Eye (tissue), 1 donor: ENCODE measurements at regions not wholly inside any gene's neighbourhood (a gene's known extent, or its start where the extent isn't known, plus 50 kb on each side); places are given as distances from the start of the nearest gene placed in this dataset.
"Not testable (repeated sequence)": the region's sequence is repeated elsewhere in the genome, so short reads cannot be mapped to it uniquely, and the experiment has no call there.

Experiments
- DNase-seq: peaks from one replicate; pipeline ENCODE4 v3.0.0-alpha.2; 2015

- no peak for DNase-seq
Measured at GRCh38 chrX:47302396-47302795, 68.0 kb upstream of the ZNF157 start.

- DNase-seq = not testable (repeated sequence)
Measured at GRCh38 chrX:47306471-47307023, 63.8 kb upstream of the ZNF157 start.

- DNase-seq = peak; percentile 64
Measured at GRCh38 chrX:47311932-47312774, 58.2 kb upstream of the ZNF157 start.

- DNase-seq = no peak
Measured at GRCh38 chrX:47313056-47313455, 57.3 kb upstream of the ZNF157 start.

- peak; percentile 90 for DNase-seq
Measured at GRCh38 chrX:47316276-47317025, 53.9 kb upstream of the ZNF157 start.
